Osteocyte (in vitro differentiated cells): ENCODE measurements at regions not wholly inside any gene's neighbourhood (a gene's known extent, or its start where the extent isn't known, plus 50 kb on each side); places are given as distances from the start of the nearest gene placed in this dataset.

Experiments
- DNase-seq: peaks from one replicate; pipeline ENCODE4 v3.0.0; 2021; ENCODE audit warnings: mixed read lengths; ENCODE audit not compliant: unreplicated experiment; ENCODE audit errors: extremely low spot score
- H3K27ac Mint-ChIP-seq: one replicate; pipeline ENCODE4 v1.8.0; 2021; ENCODE audit warnings: mild to moderate bottlenecking, mixed read lengths; ENCODE audit not compliant: unreplicated experiment
- H3K27me3 Mint-ChIP-seq: one replicate; pipeline ENCODE4 v1.8.0; 2021; ENCODE audit warnings: mixed read lengths; ENCODE audit not compliant: unreplicated experiment
- H3K36me3 Mint-ChIP-seq: one replicate; pipeline ENCODE4 v1.8.0; 2021; ENCODE audit warnings: mixed read lengths; ENCODE audit not compliant: unreplicated experiment
- H3K4me1 Mint-ChIP-seq: one replicate; pipeline ENCODE4 v1.8.0; 2021; ENCODE audit warnings: mixed read lengths; ENCODE audit not compliant: unreplicated experiment
- H3K4me3 Mint-ChIP-seq: one replicate; pipeline ENCODE4 v1.8.0; 2021; ENCODE audit warnings: mild to moderate bottlenecking, moderate library complexity, mixed read lengths; ENCODE audit not compliant: unreplicated experiment
- H3K9me3 Mint-ChIP-seq: one replicate; pipeline ENCODE4 v1.8.0; 2021; ENCODE audit warnings: mixed read lengths; ENCODE audit not compliant: unreplicated experiment
- TF ChIP-seq, protein P1 (sequence below): fragments of 200-600 bp; sonication (generic); IDR thresholded peaks from 2 replicates; pipeline ENCODE4 v1.5.0; 2021; ENCODE audit warnings: antibody characterized with exemption, mild to moderate bottlenecking, moderate library complexity

DNA sequence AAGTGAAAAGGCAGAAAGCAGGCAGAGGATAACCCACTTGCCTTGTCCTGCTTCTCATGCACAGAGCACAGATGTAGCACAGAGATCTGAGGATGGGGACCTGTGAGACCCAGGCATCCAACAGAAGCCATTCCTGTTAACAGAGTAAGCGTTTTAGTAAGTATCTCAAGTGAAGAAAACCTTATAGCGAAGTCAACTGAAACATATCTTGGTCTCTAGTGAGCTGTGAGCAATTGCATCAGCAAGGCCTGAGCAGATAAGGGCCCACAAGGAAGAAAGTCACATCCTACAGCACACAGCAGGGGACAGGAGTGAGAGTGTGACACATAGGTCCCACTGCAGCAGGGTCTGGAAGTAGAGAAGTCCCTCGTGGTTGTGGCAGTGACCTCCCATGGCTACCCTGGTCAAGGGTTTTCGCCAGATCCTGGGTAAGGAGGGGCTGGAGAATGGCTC is 248.7 kb upstream of the TNP1 start:
- no peak overlapping the region for H3K4me3 Mint-ChIP-seq

DNA sequence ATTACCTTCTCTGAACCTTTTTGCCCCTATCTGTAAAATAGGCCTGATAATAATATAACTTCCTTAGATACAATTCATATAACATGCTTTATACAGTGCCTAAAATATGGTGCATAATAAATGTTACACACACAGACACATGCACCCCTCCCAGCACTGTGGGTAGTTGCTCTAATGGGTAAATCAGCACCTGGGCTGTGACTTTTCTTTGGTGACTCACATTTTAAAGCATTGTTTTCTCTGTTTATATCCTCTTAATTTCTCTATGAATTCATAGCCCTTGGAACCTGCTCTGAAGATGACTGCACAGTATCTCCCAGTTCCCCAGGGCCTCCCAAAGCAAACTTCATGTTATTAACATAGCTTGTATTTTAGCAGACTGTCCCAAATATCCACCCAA is 248.2 kb upstream of the TNP1 start:
- Mint-ChIP-seq H3K4me3 (no peak overlapping the region), H3K27ac (no peak overlapping the region), H3K27me3 (no peaks in the 10 kb centered on the region), H3K36me3 (no peaks in the 10 kb centered on the region), H3K9me3 (peaks cover 3% of the 10 kb centered on the region), H3K4me1 (peaks cover 37% of the 10 kb centered on the region)
- no peak for DNase-seq
- TF ChIP-seq, protein P1, sequence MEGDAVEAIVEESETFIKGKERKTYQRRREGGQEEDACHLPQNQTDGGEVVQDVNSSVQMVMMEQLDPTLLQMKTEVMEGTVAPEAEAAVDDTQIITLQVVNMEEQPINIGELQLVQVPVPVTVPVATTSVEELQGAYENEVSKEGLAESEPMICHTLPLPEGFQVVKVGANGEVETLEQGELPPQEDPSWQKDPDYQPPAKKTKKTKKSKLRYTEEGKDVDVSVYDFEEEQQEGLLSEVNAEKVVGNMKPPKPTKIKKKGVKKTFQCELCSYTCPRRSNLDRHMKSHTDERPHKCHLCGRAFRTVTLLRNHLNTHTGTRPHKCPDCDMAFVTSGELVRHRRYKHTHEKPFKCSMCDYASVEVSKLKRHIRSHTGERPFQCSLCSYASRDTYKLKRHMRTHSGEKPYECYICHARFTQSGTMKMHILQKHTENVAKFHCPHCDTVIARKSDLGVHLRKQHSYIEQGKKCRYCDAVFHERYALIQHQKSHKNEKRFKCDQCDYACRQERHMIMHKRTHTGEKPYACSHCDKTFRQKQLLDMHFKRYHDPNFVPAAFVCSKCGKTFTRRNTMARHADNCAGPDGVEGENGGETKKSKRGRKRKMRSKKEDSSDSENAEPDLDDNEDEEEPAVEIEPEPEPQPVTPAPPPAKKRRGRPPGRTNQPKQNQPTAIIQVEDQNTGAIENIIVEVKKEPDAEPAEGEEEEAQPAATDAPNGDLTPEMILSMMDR, result no peak

More for the DNA sequence above, 248.7 kb upstream of the TNP1 start:
- peaks cover 3% of the 10 kb centered on the region for H3K9me3 Mint-ChIP-seq
- no peak for DNase-seq
- H3K27ac Mint-ChIP-seq, result no peak overlapping the region
- H3K27me3 Mint-ChIP-seq, result no peaks in the 10 kb centered on the region
- peaks cover 32% of the 10 kb centered on the region for H3K4me1 Mint-ChIP-seq
- TF ChIP-seq, protein P1, result no peak
- no peaks in the 10 kb centered on the region for H3K36me3 Mint-ChIP-seq

DNA sequence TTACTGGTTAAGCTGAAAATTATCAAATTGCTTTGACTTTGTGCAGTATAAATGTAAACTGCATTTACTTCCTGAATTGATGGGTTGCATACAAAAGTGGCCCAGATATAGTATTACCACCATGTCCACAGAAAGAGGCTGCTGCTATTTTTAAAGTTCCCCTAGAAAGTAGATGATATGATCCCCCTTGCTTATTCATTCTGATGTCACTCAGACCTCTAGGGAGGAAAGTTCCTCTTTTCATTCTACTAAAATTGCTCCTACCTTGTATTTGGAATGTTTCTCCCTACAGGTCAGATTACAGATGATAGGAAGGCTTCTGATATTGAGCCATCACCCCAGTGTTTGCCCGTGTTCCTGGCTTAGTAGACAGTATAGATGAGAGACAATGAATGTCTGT is 247.6 kb upstream of the TNP1 start:
- Mint-ChIP-seq H3K4me3 (no peak overlapping the region), H3K27ac (no peak overlapping the region), H3K9me3 (peaks cover 3% of the 10 kb centered on the region), H3K4me1 (peaks cover 43% of the 10 kb centered on the region), H3K27me3 (no peaks in the 10 kb centered on the region), H3K36me3 (no peaks in the 10 kb centered on the region)
- TF ChIP-seq, protein P1, result no peak
- DNase-seq, result no peak

DNA sequence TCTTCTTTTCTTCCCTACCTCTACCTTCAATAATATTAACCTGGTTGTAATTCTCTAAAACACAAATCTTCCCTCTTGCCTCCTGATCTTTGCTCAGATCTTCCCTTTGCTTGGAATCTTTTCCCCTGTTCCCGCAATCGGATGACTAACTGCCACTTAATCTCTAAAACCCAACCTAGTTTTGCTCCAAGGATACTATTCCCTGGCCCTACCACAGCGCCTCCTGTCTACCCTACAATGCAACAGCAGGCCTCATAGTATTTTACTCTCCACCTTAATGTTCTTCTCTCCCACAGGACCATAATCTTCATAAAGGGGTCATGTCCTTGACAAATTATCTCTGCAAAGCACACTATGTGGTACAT is 246.8 kb upstream of the TNP1 start:
- Mint-ChIP-seq H3K4me3 (no peak overlapping the region), H3K4me1 (peaks cover 51% of the 10 kb centered on the region), H3K9me3 (peaks cover 3% of the 10 kb centered on the region), H3K36me3 (no peaks in the 10 kb centered on the region), H3K27me3 (no peaks in the 10 kb centered on the region), H3K27ac (peak overlapping the region; percentile 95)
- TF ChIP-seq, protein P1, result peak; percentile 49
- no peak for DNase-seq

DNA sequence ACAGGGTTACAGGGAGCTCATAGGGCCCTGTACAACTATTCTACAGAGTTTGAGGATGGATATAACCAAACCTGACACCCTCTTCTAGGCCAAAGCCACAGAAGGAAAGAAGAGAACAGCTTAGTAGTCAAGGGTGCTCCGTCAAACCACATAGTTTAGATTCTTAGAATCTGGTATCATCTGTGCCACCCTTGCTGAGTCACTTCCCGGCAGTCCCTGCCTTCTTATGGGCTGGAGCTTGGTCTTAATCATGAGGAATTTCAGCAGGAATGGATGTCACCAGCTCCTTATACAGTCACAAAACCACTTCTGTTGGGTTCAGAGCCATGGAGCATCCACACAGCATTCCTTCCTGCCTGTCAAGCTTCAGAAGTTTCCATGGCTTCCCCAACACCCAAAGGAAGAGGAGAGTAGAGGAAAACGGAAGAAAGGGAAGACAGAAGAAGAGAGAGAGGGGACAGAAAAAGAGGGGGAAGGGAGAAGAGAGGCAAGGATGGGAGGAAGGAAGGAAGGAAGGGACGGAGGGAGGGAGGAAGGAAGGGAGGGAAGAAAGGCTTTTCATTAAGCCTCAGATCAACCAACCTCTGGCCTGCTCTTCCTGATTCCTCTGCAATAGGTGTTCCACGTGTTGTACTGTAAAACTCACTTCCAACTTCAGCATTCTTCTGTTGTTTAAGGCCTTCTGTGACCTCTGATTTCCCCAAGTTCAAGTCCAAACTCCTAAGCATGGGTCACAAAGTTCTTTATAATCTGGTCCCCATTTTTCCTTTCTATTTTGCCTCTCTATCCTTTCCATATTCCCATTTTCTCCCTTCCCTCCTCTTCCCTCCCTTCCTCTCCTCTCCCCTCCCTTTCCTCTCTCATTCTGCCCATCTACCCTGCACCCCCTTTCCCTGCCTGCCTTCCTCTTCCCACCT is 246.1 kb upstream of the TNP1 start:
- Mint-ChIP-seq H3K27ac (peak overlapping the region; percentile 95), H3K27me3 (no peaks in the 10 kb centered on the region), H3K4me1 (peaks cover 51% of the 10 kb centered on the region), H3K36me3 (no peaks in the 10 kb centered on the region), H3K9me3 (peaks cover 3% of the 10 kb centered on the region), H3K4me3 (no peak overlapping the region)
- TF ChIP-seq, protein P1, result no peak
- DNase-seq, result no peak
